K562 (cell line): ENCODE measurements at regions not wholly inside any gene's neighbourhood (a gene's known extent, or its start where the extent isn't known, plus 50 kb on each side); places are given as distances from the start of the nearest gene placed in this dataset.

Source experiments
- CTCF ChIP-seq, 3 experiments: IDR thresholded peaks in 2 of 3; conservative IDR thresholded peaks in 1 of 3; 2 replicates each; pipeline ENCODE4 v1.5.1; 2011 to 2012; ENCODE audit warnings: low read length in 3 of 3, mild to moderate bottlenecking in 3 of 3, control low read depth in 2 of 3, improper control_type of control experiment in 1 of 3, inconsistent platforms in 1 of 3, low read depth in 1 of 3, mixed read lengths in 1 of 3, moderate library complexity in 1 of 3; ENCODE audit not compliant: insufficient read depth in 2 of 3
- DACH1 ChIP-seq: fragments of 450-650 bp; IDR thresholded peaks from 2 replicates; pipeline ENCODE4 v1.6.1; 2018; ENCODE audit not compliant: partially characterized antibody
- ELF4 ChIP-seq: fragments of 450-650 bp; formaldehyde crosslinking; IDR thresholded peaks from 2 replicates; pipeline ENCODE4 v1.4.0; 2022; ENCODE audit warnings: missing genetic modification characterization
- HCFC1 ChIP-seq: IDR thresholded peaks from 2 replicates; pipeline ENCODE4 v1.6.1; 2012; ENCODE audit warnings: low read depth, low read length, improper control_type of control experiment
- HDAC6 ChIP-seq: IDR thresholded peaks from 2 replicates; pipeline ENCODE4 v1.6.1; 2012; ENCODE audit warnings: low read depth, mild to moderate bottlenecking, control low read depth, inconsistent platforms, low read length, moderate library complexity
- L3MBTL2 ChIP-seq: fragments of 450-650 bp; IDR thresholded peaks from 2 replicates; pipeline ENCODE4 v1.6.1; 2016; ENCODE audit warnings: mild to moderate bottlenecking, moderate library complexity
- MEF2A ChIP-seq: IDR thresholded peaks from 2 replicates; pipeline ENCODE4 v1.6.1; 2011; ENCODE audit warnings: low read depth, mild to moderate bottlenecking, low read length, moderate library complexity; ENCODE audit not compliant: control insufficient read depth
- MTA1 ChIP-seq: fragments of 450-650 bp; IDR thresholded peaks from 2 replicates; pipeline ENCODE4 v1.6.1; 2017; ENCODE audit warnings: borderline replicate concordance
- NONO ChIP-seq, 2 experiments: fragments of 200-400 bp in 1 of 2; fragments of 450-650 bp in 1 of 2; formaldehyde crosslinking in 1 of 2; IDR thresholded peaks; 2 replicates each; pipeline ENCODE4 v1.6.1; 2017; ENCODE audit warnings: low read depth in 2 of 2, mild to moderate bottlenecking in 2 of 2, moderate library complexity in 2 of 2, low read length in 1 of 2
- RBFOX2 ChIP-seq: fragments of 200-400 bp; formaldehyde crosslinking; IDR thresholded peaks from 2 replicates; pipeline ENCODE4 v1.6.1; 2017; ENCODE audit warnings: low read depth, mild to moderate bottlenecking, low read length, moderate library complexity
- RFX7 ChIP-seq: fragments of 250-450 bp; sonication (Bioruptor Pico); IDR thresholded peaks from 2 replicates; pipeline ENCODE4 v1.5.1; 2021; ENCODE audit warnings: mild to moderate bottlenecking
- SIRT6 ChIP-seq: IDR thresholded peaks from one replicate; pipeline ENCODE4 v1.6.1; 2012; ENCODE audit warnings: low read depth, mild to moderate bottlenecking, control low read depth, inconsistent platforms, low read length, moderate library complexity
- SMAD3 ChIP-seq: fragments of 450-650 bp; formaldehyde crosslinking; conservative IDR thresholded peaks from 2 replicates; pipeline ENCODE4 v1.4.0; 2020; ENCODE audit warnings: mild to moderate bottlenecking
- SRSF9 ChIP-seq: fragments of 200-400 bp; formaldehyde crosslinking; IDR thresholded peaks from 2 replicates; pipeline ENCODE4 v1.6.1; 2017; ENCODE audit warnings: low read depth, low read length, borderline replicate concordance
- TBP ChIP-seq: optimal IDR thresholded peaks from 2 replicates; pipeline ENCODE3; 2011; ENCODE audit warnings: low read depth, low read length, improper control_type of control experiment
- TEAD1 ChIP-seq, 2 experiments: fragments of 450-650 bp in 1 of 2; sonication (generic) in 1 of 2; formaldehyde crosslinking; IDR thresholded peaks; 2 replicates each; pipeline versions ENCODE4 v1.4.0 to v1.8.0; 2020 to 2022; ENCODE audit warnings: mild to moderate bottlenecking in 2 of 2, missing genetic modification reagents in 1 of 2
- ZBTB17 ChIP-seq: fragments of 450-650 bp; formaldehyde crosslinking; IDR thresholded peaks from 2 replicates; pipeline ENCODE4 v1.4.0; 2020; ENCODE audit warnings: mild to moderate bottlenecking
- ZBTB5 ChIP-seq: fragments of 450-650 bp; IDR thresholded peaks from 2 replicates; pipeline ENCODE4 v1.6.1; 2017; ENCODE audit warnings: antibody characterized with exemption
- ZEB2 ChIP-seq: fragments of 450-650 bp; IDR thresholded peaks from 2 replicates; pipeline ENCODE4 v1.6.1; 2016
- ZNF239 ChIP-seq: fragments of 250-450 bp; sonication (Bioruptor Pico); IDR thresholded peaks from 2 replicates; pipeline ENCODE4 v1.4.0; 2020; ENCODE audit warnings: mild to moderate bottlenecking
- ZNF282 ChIP-seq: sonication (generic); formaldehyde crosslinking; IDR thresholded peaks from 2 replicates; pipeline ENCODE4 v1.8.1; 2023; ENCODE audit warnings: missing genetic modification reagents
- ZNF398 ChIP-seq: fragments of 250-450 bp; sonication (Bioruptor Pico); IDR thresholded peaks from 2 replicates; pipeline ENCODE4 v1.8.0; 2021; ENCODE audit warnings: moderate library complexity, mild to moderate bottlenecking, inconsistent platforms
- ZNF518B ChIP-seq: fragments of 250-450 bp; sonication (Bioruptor Pico); IDR thresholded peaks from 2 replicates; pipeline ENCODE4 v1.5.0; 2021; ENCODE audit warnings: mild to moderate bottlenecking, moderate library complexity

GRCh38 chr10:117762819-117763172 is 220.2 kb downstream of the EMX2 start (continued):
- no peak for TF ChIP-seq ZNF398
- TF ChIP-seq TEAD1 (CRISPR knock-in tag; IDR thresholded peaks at IDR 0.05): no peak
- no peak for TF ChIP-seq RBFOX2
- TF ChIP-seq HDAC6: no peak
- no peak for TF ChIP-seq ZBTB5
- no peak for TF ChIP-seq NONO (IDR thresholded peaks at IDR 0.05; ENCODE audit: low read depth in 2 of 2, low read length in 1 of 2)
- no peak for TF ChIP-seq ZNF518B (CRISPR knock-in tag)
- TF ChIP-seq MEF2A: peak; percentile 89
- TF ChIP-seq MTA1: no peak
- no peak for TF ChIP-seq DACH1
- no peak for TF ChIP-seq SMAD3 (CRISPR knock-in tag)
- peak; percentile 75 for TF ChIP-seq L3MBTL2
- TF ChIP-seq SIRT6: no peak
- no peak for TF ChIP-seq RFX7
- TF ChIP-seq HCFC1: no peak
- no peak for TF ChIP-seq ZNF282 (CRISPR knock-in tag)
- TF ChIP-seq TBP: no peak
- no peak for TF ChIP-seq CTCF (IDR thresholded peaks at IDR 0.05 in 2 of 3, conservative IDR thresholded peaks at IDR 0.05 in 1 of 3; ENCODE audit: insufficient read depth in 2 of 3, low read depth in 1 of 3, low read length in 3 of 3)
- no peak for TF ChIP-seq ZEB2
- no peak for TF ChIP-seq ZNF239 (CRISPR knock-in tag)
- TF ChIP-seq SRSF9: no peak
- no peak for TF ChIP-seq ELF4 (CRISPR knock-in tag)
- no peak for TF ChIP-seq ZBTB17
